CD14-positive monocyte (primary cell): ENCODE measurements at regions not wholly inside any gene's neighbourhood (a gene's known extent, or its start where the extent isn't known, plus 50 kb on each side); places are given as distances from the start of the nearest gene placed in this dataset.

Experiments used
- DNase-seq, 3 donors: peaks; one replicate each; pipeline ENCODE4 v3.0.0-alpha.2; 2011 to 2022
- H2AFZ ChIP-seq: 2 replicates; pipeline ENCODE4 v1.6.0; 2012; ENCODE audit warnings: mild to moderate bottlenecking, low read depth, low read length, inconsistent platforms; ENCODE audit not compliant: insufficient read depth, poor library complexity, severe bottlenecking
- H3K27ac ChIP-seq, 2 donors: 1 replicate in 1 of 2; 2 replicates in 1 of 2; pipeline ENCODE4 v1.5.1; 2012 to 2013; ENCODE audit warnings: low read length in 2 of 2, control low read depth in 1 of 2, inconsistent platforms in 1 of 2, low read depth in 1 of 2, mild to moderate bottlenecking in 1 of 2
- H3K27me3 ChIP-seq, 2 donors: one replicate each; pipeline versions ENCODE4 v1.6.0 to v1.6.1; 2011 to 2013; ENCODE audit warnings: low read length in 2 of 2; ENCODE audit not compliant: control insufficient read depth in 2 of 2, insufficient read depth in 2 of 2
- H3K36me3 ChIP-seq, 2 donors: replicated peaks in 1 of 2; 1 replicate in 1 of 2; 2 replicates in 1 of 2; pipeline versions ENCODE4 v1.5.1 to v1.6.1; 2012 to 2013; ENCODE audit warnings: low read length in 2 of 2, control low read depth in 1 of 2, inconsistent platforms in 1 of 2, mild to moderate bottlenecking in 1 of 2; ENCODE audit not compliant: insufficient read depth in 2 of 2, control insufficient read depth in 1 of 2
- H3K4me1 ChIP-seq, 2 donors: 1 replicate in 1 of 2; 2 replicates in 1 of 2; pipeline versions ENCODE4 v1.5.1 to v1.6.1; 2012 to 2013; ENCODE audit warnings: low read length in 2 of 2, control low read depth in 1 of 2, inconsistent platforms in 1 of 2, mild to moderate bottlenecking in 1 of 2, moderate library complexity in 1 of 2; ENCODE audit not compliant: insufficient read depth in 2 of 2, control insufficient read depth in 1 of 2
- H3K4me2 ChIP-seq: replicated peaks from 2 replicates; pipeline ENCODE3; 2012; ENCODE audit warnings: low read length, moderate library complexity, mild to moderate bottlenecking; ENCODE audit not compliant: poor library complexity, severe bottlenecking; ENCODE audit errors: extremely low read depth
- H3K4me3 ChIP-seq, 3 experiments: fragments of 200-600 bp in 1 of 3; sonication (generic) in 1 of 3; replicated peaks in 1 of 3; 1 replicate in 2 of 3; 2 replicates in 1 of 3; pipeline ENCODE4 v1.5.1; 2011 to 2013; ENCODE audit warnings: low read length in 3 of 3, mild to moderate bottlenecking in 3 of 3, control low read depth in 2 of 3, low read depth in 2 of 3, inconsistent platforms in 1 of 3, moderate library complexity in 1 of 3
- H3K79me2 ChIP-seq: 2 replicates; pipeline ENCODE4 v1.6.0; 2012; ENCODE audit warnings: mild to moderate bottlenecking, control low read depth, inconsistent platforms, low read length, moderate library complexity; ENCODE audit not compliant: insufficient read depth
- H3K9ac ChIP-seq: 2 replicates; pipeline ENCODE4 v1.6.0; 2017; ENCODE audit warnings: low read length, mild to moderate bottlenecking; ENCODE audit not compliant: insufficient read depth, poor library complexity, severe bottlenecking
- H3K9me3 ChIP-seq, 2 donors: replicated peaks in 1 of 2; 1 replicate in 1 of 2; 2 replicates in 1 of 2; pipeline versions ENCODE4 v1.5.1 to v1.6.1; 2012 to 2013; ENCODE audit warnings: low read length in 2 of 2, control low read depth in 1 of 2; ENCODE audit not compliant: control insufficient read depth in 1 of 2, insufficient read depth in 1 of 2
- H4K20me1 ChIP-seq: 2 replicates; pipeline ENCODE4 v1.6.0; 2012; ENCODE audit warnings: mild to moderate bottlenecking, low read length, control low read depth, moderate library complexity; ENCODE audit not compliant: insufficient read depth
- H3K27ac Mint-ChIP-seq, 7 donors: one replicate each; pipeline ENCODE4 v1.8.0; 2020; ENCODE audit warnings: mild to moderate bottlenecking in 7 of 7, mixed read lengths in 7 of 7, moderate library complexity in 6 of 7, inconsistent platforms in 2 of 7
- H3K27me3 Mint-ChIP-seq, 3 donors: one replicate each; pipeline ENCODE4 v1.8.0; 2021 to 2022; ENCODE audit warnings: low read depth in 3 of 3, mild to moderate bottlenecking in 3 of 3, mixed read lengths in 3 of 3, moderate library complexity in 3 of 3, inconsistent platforms in 1 of 3
- H3K36me3 Mint-ChIP-seq, 2 donors: one replicate each; pipeline ENCODE4 v1.8.0; 2020; ENCODE audit warnings: mixed read lengths in 2 of 2, inconsistent platforms in 1 of 2, mild to moderate bottlenecking in 1 of 2
- H3K4me1 Mint-ChIP-seq: one replicate; pipeline ENCODE4 v1.8.0; 2020; ENCODE audit warnings: mild to moderate bottlenecking, mixed read lengths
- H3K4me3 Mint-ChIP-seq, 2 donors: one replicate each; pipeline ENCODE4 v1.8.0; 2020; ENCODE audit warnings: mild to moderate bottlenecking in 2 of 2, mixed read lengths in 2 of 2, moderate library complexity in 1 of 2
- H3K9me3 Mint-ChIP-seq, 7 donors: one replicate each; pipeline ENCODE4 v1.8.0; 2020 to 2022; ENCODE audit warnings: mixed read lengths in 7 of 7, mild to moderate bottlenecking in 6 of 7, moderate library complexity in 6 of 7, inconsistent platforms in 2 of 7
- CTCF ChIP-seq: fragments of 200-600 bp; IDR thresholded peaks from one replicate; pipeline ENCODE4 v1.8.0; 2022; ENCODE audit warnings: antibody characterized with exemption, mild to moderate bottlenecking
- WGBS: methylation state at CpG from one replicate; pipeline ENCODE4 v1.1.5; 2013; ENCODE audit warnings: missing lambda C conversion rate; ENCODE audit not compliant: insufficient coverage; 5-methylcytosine and 5-hydroxymethylcytosine counted together
- intact Hi-C, 2 donors: fragments of 100-400 bp; cut with micrococcal nuclease; formaldehyde crosslinking; loops; one replicate each; pipeline versions ENCODE4 v1.15.0 to v1.15.1; 2023

DNA sequence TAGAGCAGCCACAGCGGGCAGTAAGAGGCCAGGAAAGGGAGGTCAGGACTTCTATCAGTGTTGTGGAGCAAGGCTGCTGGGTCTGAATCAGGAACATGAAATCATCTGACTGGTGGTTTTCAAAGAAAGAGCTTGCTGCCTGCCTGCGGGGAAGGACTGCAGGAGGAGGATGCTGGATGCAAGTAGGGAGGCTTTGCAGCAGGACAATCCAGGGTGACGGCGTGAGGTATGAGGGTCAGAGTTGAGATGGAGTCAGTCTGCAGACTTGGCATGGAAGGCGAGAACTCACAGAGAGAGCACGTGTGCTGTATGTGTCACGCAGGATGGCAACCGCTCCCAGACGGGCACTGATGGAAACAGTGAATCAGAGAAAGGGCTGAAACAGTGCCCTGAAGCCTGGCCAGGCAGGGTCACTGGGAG, 59.2 kb upstream of the CD93 start:
- Histone ChIP-seq H4K20me1 (no peaks in the 10 kb centered on the region), H3K4me3 (no peak overlapping the region), H3K9ac (peak overlapping the region; percentile 56), H3K4me1 (peaks cover 96 to 99% of the 10 kb centered on the region in 2 donors), H2AFZ (no peak overlapping the region), H3K27ac (peak overlapping the region; percentile 71 to 100), H3K36me3 (no peaks in the 10 kb centered on the region), H3K79me2 (no peaks in the 10 kb centered on the region), H3K27me3 (no peaks in the 10 kb centered on the region), H3K4me2 (no peak overlapping the region), H3K9me3 (no peaks in the 10 kb centered on the region)
- peak overlapping the region; percentile 87 to 100 (median 97) for H3K27ac Mint-ChIP-seq
- 60% methylated on average over 7 of the region's 9 CpGs for WGBS
- no peaks in the 10 kb centered on the region for H3K9me3 Mint-ChIP-seq
- intact Hi-C loops = loop anchor here in 1 of 2 donors (5.0 kb wide), 2 partner anchors 52 to 58 kb away; partner anchors contain the start of gene CD93
- TF ChIP-seq CTCF = no peak
- H3K4me3 Mint-ChIP-seq = peak overlapping the region; percentile 9 to 52
- H3K27me3 Mint-ChIP-seq = peaks cover 0 to 4% (median 0%) of the 10 kb centered on the region in 3 donors
- peak; percentile 76 to 82 (median 78) for DNase-seq
- peaks cover 97% of the 10 kb centered on the region for H3K4me1 Mint-ChIP-seq
- H3K36me3 Mint-ChIP-seq = peaks cover 12 to 13% of the 10 kb centered on the region in 2 donors

DNA sequence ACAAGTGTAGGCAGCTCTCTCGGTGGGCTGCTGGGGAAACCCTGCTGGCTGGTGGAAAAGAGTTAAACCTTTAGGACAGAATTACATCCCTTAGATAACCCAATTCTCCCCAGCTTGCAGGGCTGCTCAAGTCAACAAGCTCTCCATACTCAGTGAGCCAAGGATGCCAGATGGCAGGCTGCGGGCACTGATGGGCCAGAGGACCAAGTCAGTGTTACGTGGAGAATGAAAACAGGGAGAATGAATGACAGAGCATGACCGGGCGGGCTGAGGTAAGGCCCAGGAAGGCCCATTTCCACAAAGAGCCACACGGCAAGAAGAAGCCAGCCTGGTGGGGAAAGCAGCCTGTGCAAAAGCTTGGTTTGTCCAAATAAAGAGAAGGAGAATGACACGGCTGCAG, 58.7 kb upstream of the CD93 start:
- peaks cover 93 to 95% of the 10 kb centered on the region in 2 donors for H3K4me1 ChIP-seq

More for the DNA sequence above, 58.7 kb upstream of the CD93 start:
- TF ChIP-seq CTCF = no peak
- 33% methylated on average over 5 of the region's 7 CpGs for WGBS
- peak overlapping the region; percentile 71 to 100 for H3K27ac ChIP-seq
- no peaks in the 10 kb centered on the region for H3K36me3 ChIP-seq
- H2AFZ ChIP-seq = no peak overlapping the region
- Mint-ChIP-seq H3K4me3 (peak overlapping the region in 1 of 2 donors; percentile 52), H3K36me3 (peaks cover 12 to 13% of the 10 kb centered on the region in 2 donors), H3K9me3 (no peaks in the 10 kb centered on the region), H3K27me3 (peaks cover 0 to 4% (median 0%) of the 10 kb centered on the region in 3 donors), H3K27ac (peak overlapping the region; percentile 87 to 100 (median 97)), H3K4me1 (peaks cover 93% of the 10 kb centered on the region)
- H3K4me2 ChIP-seq = no peak overlapping the region
- H3K9me3 ChIP-seq = no peaks in the 10 kb centered on the region
- peak overlapping the region; percentile 56 for H3K9ac ChIP-seq
- H4K20me1 ChIP-seq = no peaks in the 10 kb centered on the region
- H3K4me3 ChIP-seq = no peak overlapping the region
- H3K79me2 ChIP-seq = no peaks in the 10 kb centered on the region
- no peak for DNase-seq
- H3K27me3 ChIP-seq = no peaks in the 10 kb centered on the region
- intact Hi-C loops = loop anchor here in 1 of 2 donors (5.0 kb wide), 2 partner anchors 52 to 58 kb away; partner anchors contain the start of gene CD93
